HG03432 (cell line): ENCODE measurements at regions not wholly inside any gene's neighbourhood (a gene's known extent, or its start where the extent isn't known, plus 50 kb on each side); places are given as distances from the start of the nearest gene placed in this dataset.
"Not testable (repeated sequence)": the region's sequence is repeated elsewhere in the genome, so short reads cannot be mapped to it uniquely, and the experiment has no call there.

Source experiments
- ATAC-seq: cut with Tn5 transposase; IDR thresholded peaks from one replicate; pipeline ENCODE4 v1.9.1; 2021; ENCODE audit warnings: mild to moderate bottlenecking, moderate library complexity; ENCODE audit not compliant: unreplicated experiment

GRCh38 chr1:164093543-164093942 is 465.4 kb upstream of the PBX1 start:
- ATAC-seq = no peak

- ATAC-seq = no peak
Observed at GRCh38 chr1:164101802-164102201, 457.2 kb upstream of the PBX1 start.

DNA sequence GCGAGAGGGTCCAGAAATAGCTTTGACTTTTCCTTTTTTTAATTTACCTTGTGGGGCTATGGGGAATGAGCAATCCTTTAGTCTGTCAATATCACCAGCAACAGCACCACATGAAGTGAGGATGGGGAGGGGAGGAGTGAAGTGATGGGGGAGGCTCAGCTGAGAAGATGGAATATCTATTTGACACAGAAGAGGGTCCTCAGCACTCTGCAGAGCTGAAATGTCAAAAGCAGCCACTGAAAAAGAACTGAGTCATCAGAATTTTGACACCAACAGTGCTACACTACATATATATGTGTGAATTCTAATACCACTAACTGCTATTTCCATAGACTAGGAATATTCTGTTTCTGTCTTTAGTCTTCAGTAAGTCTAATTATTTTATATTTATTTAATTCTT is 427.0 kb upstream of the PBX1 start:
- no peak for ATAC-seq

- ATAC-seq = peak; percentile 72
Observed at GRCh38 chr1:164137273-164137925, 421.6 kb upstream of the PBX1 start.

GRCh38 chr1:164141797-164142196 is 417.2 kb upstream of the PBX1 start:
- no peak for ATAC-seq

- no peak for ATAC-seq
Observed at GRCh38 chr1:164154622-164155021, 404.4 kb upstream of the PBX1 start.

- no peak for ATAC-seq
Observed at GRCh38 chr1:164155347-164155746, 403.6 kb upstream of the PBX1 start.

DNA sequence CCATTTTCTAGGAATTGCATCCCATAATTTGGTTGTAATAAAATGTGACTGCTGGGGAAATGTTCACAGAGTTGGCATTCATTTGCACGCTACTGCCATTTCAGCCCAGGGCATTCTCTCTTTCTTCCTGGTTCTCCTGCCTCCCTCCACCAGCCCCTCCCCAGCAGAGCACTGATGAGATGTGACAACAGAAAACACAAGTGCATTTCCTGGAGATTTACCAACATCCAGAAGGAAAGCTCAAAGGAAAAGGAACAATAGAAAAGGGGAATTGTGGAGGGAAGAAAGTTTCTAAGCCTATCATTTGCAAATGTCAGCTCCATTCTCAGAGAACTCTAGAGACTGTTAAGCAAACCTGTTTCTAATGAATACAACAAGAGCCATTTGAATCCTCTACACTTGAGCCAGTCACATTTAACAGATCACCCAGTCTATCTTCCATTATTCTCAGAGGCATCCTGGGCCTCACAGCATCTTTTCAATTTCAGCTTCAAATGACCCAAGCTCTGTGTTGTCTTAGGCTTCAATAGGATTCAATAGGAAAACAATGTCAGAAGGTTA is 395.6 kb upstream of the PBX1 start:
- ATAC-seq = no peak

- ATAC-seq = no peak
Observed at GRCh38 chr1:164165466-164165865, 393.5 kb upstream of the PBX1 start.

DNA sequence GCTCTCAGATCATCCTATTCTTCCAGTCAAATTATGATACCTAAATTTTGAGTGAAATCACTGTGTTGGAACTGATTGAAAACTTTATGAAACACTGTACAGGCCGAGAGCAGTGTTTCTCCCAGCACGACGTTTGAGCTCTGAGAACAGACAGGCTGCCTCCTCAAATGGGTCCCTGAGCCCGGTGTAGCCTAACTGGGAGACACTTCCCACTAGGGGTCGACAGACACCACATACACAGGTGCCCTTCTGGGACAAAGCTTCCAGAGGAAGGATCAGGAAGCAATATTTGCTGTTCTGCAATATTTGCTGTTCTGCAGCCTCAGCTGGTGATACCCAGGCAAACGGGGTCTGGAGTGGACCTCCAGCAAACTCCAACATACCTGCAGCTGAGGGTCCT is 392.5 kb upstream of the PBX1 start:
- ATAC-seq = not testable (repeated sequence)

GRCh38 chr1:164177118-164177517 is 381.9 kb upstream of the PBX1 start:
- ATAC-seq = no peak

- ATAC-seq = no peak
Observed at GRCh38 chr1:164180824-164181223, 378.2 kb upstream of the PBX1 start.

DNA sequence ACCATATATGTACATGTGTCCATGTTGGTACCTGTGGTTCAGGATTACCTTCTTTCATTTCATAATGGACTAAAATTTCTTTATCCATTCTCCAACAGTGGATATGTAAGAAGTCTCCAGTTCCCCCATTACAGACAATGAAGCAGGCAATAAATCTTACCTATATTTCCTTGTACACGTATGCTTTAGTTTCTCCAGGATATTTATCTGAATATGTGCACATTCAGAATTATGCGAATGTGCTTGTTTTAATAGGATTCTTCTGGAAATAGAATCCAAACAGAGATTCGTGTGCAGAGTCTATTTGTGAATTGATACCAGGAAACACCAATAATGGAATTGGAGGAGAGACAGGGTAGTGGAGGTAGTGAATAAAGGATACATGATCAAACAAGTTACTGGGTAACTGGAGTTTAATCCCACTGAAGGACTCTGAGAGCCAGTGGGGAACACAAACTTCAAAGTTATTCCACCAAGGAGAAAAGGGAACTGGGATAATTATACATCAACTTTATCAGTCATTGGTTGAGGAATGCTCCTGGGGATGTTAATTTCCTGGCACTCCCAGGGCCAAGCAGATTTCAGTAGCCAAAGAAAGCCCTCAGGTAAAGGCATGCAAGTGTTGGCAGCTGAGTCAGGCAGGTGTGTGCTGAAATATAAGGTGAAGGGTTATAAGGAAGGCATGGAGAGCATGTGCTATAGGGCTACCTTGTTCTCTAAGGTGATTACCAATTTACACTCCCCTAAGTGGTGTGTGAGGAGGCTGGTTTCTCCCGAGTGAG is 374.9 kb upstream of the PBX1 start:
- no peak for ATAC-seq

DNA sequence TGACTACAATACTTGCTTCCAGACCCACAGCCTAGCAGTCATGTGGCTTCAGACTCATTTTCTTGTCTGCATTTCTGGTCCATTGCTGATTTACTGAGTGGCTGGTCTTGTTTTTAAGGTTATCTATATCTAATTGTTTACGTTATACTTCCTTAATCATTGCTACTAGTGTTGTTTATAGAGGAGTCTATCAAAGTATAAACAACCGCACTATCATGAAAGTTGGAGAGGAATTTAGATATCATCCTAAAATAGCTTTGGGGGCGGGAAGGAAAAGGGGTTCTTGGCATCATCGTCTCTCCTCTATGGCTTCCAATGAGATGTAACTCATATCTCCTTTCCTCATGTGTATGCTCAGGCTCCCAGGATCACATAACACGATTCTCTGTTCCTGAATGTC is 372.1 kb upstream of the PBX1 start:
- no peak for ATAC-seq

GRCh38 chr1:164188497-164188896 is 370.5 kb upstream of the PBX1 start:
- ATAC-seq = no peak

DNA sequence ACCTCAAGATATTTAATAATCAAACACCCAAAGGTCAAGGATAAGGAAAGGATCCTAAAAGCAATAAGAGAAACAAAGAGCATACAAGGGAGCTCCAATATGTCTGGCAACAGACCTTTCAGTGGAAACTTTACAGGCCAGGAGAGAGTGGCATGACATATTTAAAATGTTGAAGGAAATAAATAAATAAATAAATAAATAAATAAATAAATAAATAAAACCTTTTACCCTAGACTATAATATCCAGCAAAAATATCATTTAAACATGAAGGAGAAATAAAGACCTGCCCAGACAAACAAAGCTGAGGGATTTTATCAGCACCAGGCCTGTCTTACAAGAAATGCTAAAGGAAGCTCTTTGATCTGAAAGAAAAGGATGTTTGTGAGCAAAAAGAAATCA is 367.8 kb upstream of the PBX1 start:
- ATAC-seq = no peak

DNA sequence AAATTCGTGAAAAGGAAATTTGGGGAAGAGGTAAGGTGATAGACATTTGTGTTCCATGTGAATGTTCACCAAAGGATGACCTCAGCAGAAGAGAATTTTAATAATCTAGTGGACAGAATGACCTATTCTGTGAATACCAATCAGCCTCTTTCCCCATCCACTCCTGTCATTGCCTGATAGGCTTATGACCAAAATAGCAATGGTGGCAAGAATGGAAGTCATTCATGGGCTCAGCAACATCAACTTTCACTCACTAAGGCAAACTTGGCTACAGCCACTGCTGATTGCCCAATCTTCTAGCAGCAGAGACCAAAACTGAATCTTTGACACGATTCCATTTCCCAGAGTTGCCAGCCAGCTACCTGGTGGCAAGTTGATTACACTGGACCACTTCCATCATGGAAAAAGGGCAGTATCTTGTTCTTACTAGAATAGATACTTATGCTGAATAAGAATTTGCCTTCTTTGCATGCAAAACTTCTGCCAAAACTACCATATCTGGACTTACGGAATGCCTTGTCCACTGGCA is 348.7 kb upstream of the PBX1 start:
- no peak for ATAC-seq

- no peak for ATAC-seq
Observed at GRCh38 chr1:164223378-164223777, 335.6 kb upstream of the PBX1 start.

DNA sequence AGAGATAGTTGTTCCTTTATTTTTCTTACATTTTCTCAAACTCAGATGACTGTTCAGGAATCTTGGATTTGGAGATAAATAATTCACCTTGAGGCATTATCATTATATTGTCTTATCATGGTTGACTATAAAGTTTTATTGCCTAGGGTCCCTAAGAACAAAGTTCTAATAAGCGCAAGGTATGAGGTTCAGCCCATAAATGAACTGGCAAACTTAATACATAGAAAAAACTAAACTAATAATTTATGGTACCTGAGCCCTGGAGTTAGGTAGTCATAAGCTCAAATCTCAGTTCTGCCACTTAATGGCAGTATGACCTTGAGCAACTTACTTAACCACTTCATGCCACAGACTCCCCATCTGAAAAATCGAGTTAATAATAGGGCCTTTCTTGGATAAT is 334.0 kb upstream of the PBX1 start:
- ATAC-seq = no peak

- ATAC-seq = no peak
Observed at GRCh38 chr1:164226977-164227376, 332.0 kb upstream of the PBX1 start.

DNA sequence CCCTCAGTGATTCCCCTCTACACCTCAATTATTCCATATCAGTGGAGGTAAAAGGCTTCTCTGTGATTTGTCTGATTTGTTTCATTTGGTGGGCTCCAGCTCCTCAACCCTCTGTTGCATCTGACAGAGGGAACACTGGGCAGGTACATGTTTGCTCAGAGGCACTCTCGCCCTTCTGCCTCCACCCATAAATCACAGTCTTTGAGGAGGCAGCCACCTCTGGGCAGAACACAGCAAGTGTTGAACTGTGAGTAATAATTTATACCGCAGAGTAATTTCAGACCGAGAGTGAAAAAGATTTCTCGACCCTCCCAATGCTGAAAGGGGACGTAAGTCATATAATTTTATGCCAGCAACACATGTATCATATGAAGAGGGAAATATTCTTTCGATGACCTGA is 330.1 kb upstream of the PBX1 start:
- no peak for ATAC-seq

DNA sequence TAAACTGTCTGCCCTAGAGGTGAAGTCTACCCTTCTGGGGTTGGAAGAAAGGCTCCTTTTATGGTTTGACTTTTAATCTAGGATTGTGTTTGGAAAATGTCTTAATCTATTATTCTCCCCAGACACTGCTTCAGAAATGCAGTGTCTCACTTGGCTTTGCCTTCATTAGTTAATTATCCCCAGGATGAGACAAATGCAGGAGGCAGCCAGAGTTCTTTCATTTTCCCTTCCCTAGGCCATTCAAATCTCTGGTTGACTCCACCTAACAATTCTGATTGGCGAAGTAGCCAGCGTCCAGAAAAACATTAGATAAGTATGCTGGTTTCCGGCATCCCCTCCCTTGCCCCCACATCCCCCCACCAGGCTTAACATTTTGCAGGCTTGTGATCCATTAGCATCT is 325.8 kb upstream of the PBX1 start:
- ATAC-seq = no peak
